ELF-1 (cell line): ENCODE measurements at regions not wholly inside any gene's neighbourhood (a gene's known extent, or its start where the extent isn't known, plus 50 kb on each side); places are given as distances from the start of the nearest gene placed in this dataset.

Experiments
- DNase-seq: peaks from one replicate; pipeline ENCODE4 v3.0.0-alpha.2; 2016; ENCODE audit warnings: low read depth, low spot score

GRCh38 chr18:40576507-40577115, 1378.4 kb upstream of the PIK3C3 start:
- DNase-seq: no peak

- DNase-seq: no peak
Observed at GRCh38 chr18:40570615-40571014, 1384.4 kb upstream of the PIK3C3 start.

GRCh38 chr18:40569605-40570004, 1385.4 kb upstream of the PIK3C3 start:
- no peak for DNase-seq

- no peak for DNase-seq
Observed at GRCh38 chr18:40566510-40566844, 1388.6 kb upstream of the PIK3C3 start.

GRCh38 chr18:40565805-40566509, 1389.1 kb upstream of the PIK3C3 start:
- no peak for DNase-seq

GRCh38 chr18:40559556-40559955, 1395.5 kb upstream of the PIK3C3 start:
- DNase-seq: no peak

GRCh38 chr18:40558706-40559392, 1396.2 kb upstream of the PIK3C3 start:
- no peak for DNase-seq

GRCh38 chr18:40555914-40556313, 1399.1 kb upstream of the PIK3C3 start:
- DNase-seq: no peak

GRCh38 chr18:40553029-40553428, 1402.0 kb upstream of the PIK3C3 start:
- no peak for DNase-seq

GRCh38 chr18:40546875-40547274, 1408.2 kb upstream of the PIK3C3 start:
- no peak for DNase-seq

GRCh38 chr18:40534723-40535122, 1420.3 kb upstream of the PIK3C3 start:
- DNase-seq: no peak

GRCh38 chr18:40532046-40532445, 1423.0 kb upstream of the PIK3C3 start:
- DNase-seq: no peak

- DNase-seq: no peak
Observed at GRCh38 chr18:40531051-40531450, 1424.0 kb upstream of the PIK3C3 start.

- DNase-seq: no peak
Observed at GRCh38 chr18:40529478-40529877, 1425.6 kb upstream of the PIK3C3 start.

GRCh38 chr18:40524881-40525280, 1430.2 kb upstream of the PIK3C3 start:
- no peak for DNase-seq

GRCh38 chr18:40523287-40523686, 1431.7 kb upstream of the PIK3C3 start:
- DNase-seq: no peak

- no peak for DNase-seq
Observed at GRCh38 chr18:40501026-40501425, 1454.0 kb upstream of the PIK3C3 start.

- no peak for DNase-seq
Observed at GRCh38 chr18:40494603-40495002, 1460.4 kb upstream of the PIK3C3 start.

GRCh38 chr18:40493316-40493715, 1461.7 kb upstream of the PIK3C3 start:
- DNase-seq: no peak

GRCh38 chr18:40489301-40489700, 1465.7 kb upstream of the PIK3C3 start:
- DNase-seq: no peak

- DNase-seq: no peak
Observed at GRCh38 chr18:40485318-40485717, 1469.7 kb upstream of the PIK3C3 start.

GRCh38 chr18:40473221-40474029, 1481.6 kb upstream of the PIK3C3 start:
- DNase-seq: no peak
